Cerebellar cortex (tissue), 1 donor: ENCODE measurements at regions not wholly inside any gene's neighbourhood (a gene's known extent, or its start where the extent isn't known, plus 50 kb on each side); places are given as distances from the start of the nearest gene placed in this dataset.
A peak's percentile ranks its signal among the peaks of the same experiment; 100 is the strongest.

Source experiments
- DNase-seq: peaks from one replicate; pipeline ENCODE4 v3.0.0-alpha.2; 2015; ENCODE audit warnings: low spot score

DNA sequence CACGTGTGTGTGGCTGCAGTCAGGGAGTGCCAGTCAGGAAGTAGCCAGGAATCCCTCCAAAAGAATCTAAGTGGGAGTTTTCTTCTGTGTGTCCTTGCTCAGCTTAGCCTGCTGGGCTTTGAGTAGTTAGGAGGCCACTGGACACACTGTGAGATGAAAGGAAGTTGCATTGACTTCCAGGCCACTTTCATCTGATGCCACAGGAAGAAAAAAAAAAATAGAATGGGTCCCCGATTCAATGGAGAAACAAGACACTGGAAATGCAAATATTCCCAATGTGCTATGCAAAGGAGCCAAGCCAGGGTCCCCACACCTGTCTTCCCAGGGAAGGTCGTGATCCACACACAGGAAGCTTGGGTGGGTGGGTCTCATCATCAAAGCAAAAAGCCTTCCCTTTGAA lies 95.6 kb upstream of the E2F8 start:
- DNase-seq: no peak

DNA sequence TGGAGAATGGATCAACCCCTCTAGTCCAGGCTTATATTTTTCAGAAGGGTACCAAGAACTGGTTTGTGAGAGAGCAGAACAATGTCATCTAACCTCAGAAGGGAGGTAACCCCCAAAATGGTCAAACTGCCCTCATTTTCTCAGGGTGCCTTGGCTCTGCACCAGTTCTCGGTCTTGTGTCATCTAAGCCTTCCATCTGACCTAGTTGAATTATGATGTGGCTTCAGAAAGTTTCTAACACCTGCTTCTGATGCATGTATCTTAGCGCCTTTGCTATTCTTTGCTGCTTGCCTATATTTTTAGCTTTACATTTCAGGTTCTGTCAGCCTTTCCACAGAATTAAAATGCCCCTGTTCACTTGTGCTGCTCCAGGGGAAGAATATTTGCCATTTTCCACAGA lies 91.7 kb upstream of the E2F8 start:
- DNase-seq: no peak

DNA sequence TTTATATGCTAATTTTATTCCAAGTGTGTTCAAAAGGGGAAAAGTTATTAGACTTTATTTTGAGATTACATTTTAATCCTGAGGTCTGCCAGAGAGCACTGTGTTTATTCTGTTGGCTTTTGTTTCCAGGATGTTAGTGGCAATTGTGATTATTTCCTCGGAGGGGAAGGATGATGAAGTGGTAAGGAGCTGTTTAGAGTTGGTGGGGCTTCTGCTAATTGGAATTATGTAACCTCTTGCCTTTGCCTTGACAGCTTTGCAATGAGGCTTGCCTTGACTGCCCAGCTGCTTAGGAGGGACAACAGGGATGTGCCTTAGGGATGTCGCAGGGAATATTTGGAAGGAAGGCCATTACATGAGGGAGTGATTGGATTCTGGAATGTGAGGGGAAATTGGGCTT lies 89.7 kb upstream of the E2F8 start:
- no peak for DNase-seq

DNA sequence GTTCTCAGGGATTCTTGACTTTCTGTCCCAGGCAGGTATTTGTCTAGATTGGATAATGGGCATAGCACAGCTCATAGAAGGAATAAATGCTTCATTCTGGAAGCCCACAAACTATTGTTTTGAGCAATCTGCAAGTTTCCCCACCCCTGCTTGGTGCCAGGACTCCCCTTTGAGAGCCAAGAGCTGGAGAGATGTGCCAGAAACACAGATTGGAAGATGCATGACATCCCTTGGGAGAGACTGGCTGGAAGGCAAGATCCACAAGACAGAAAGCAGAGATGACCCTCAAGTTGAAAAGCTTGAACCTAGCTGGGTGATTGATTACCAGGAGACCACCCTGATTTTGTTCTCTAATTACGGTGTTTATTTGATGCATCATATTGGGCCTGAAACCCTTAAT lies 89.2 kb upstream of the E2F8 start:
- no peak for DNase-seq

DNA sequence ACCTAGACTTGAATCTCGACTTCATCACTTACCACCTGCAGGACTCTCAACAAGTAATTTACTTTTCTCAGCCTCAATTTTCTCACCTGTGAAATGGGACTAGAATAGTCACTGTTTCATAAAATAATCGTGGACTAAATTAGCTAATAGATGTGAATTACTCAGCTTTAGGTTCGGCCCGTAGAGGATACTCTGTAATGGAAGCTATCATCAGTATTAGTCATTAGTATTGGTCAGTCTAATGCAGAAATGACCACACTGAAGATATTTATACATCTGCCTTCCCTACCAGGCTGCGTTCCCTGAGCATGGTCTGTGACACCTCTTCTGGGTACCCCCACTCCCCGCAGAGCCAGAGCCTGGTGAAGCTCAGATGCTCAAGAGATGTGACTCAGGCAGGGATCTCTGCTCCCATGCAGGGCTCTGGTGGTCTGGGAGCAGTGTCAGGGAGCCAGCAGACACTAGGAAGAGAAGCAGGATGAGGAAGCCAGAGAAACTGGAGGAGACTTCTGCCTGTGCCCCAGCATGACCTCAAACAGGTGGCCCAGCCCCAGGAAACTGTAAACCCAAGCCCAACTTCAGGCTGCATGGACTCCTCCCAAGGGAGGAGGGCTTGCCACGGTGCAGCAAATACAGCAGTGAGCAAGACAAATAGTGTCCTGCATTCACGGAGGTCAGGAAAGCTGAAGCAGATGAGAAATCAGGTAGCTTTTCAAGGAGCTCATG lies 88.0 kb upstream of the E2F8 start:
- no peak for DNase-seq

DNA sequence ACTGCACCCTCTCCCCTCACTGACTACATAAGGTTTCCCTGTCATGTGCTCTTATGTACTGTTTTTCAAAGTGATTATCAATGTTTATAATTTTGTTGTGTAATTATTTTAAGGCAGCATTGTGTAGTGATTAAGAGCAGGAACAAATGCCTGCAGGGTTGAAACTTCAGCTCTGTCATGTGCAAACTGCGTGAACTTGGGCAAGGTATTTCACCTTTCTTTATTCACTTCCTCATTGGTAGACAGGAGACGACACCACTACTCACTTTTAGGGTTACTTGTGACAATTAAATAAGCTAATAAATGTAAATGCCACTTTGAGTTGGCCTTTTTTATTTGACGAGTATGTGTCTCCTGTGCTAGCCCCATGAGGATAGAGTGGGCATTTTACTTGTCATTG lies 86.5 kb upstream of the E2F8 start:
- DNase-seq: no peak

DNA sequence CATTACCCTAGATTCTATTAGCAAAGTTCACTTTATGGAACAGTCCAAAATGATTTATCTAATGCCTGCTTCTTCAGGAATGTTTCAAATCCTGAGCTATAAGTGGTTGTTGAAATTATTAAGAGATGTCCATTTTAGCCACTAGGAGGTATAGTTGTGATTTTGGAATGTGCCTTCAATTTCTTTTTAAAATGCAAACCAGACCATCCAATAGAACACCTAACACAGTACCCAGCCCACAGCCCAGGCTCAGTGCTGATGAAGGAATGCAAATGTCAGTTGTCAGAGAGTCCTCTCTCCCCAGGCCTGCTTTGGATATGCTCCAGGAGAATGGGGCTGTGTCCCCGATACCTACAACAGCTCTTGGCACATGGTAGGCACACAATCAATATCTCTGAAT lies 85.8 kb upstream of the E2F8 start:
- DNase-seq: no peak

DNA sequence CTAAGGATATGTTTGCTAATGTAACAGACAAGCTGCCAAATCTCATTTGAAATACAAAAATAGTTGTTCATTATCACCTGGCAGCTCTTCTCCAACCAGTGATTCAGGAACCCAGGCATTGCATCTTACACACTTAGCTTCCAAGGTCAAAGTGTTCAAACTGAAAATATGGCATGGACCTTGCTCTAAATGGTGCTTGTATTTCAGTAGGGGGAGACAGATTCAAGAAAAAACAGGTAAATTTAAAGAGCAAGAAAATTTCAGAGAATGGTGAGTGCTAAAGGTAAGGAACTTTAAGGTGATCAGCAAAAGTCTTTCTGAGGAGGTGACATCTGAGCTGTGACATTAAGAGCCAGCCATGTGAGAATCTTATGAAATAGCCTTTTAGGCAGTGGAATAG lies 82.8 kb upstream of the E2F8 start:
- no peak for DNase-seq

DNA sequence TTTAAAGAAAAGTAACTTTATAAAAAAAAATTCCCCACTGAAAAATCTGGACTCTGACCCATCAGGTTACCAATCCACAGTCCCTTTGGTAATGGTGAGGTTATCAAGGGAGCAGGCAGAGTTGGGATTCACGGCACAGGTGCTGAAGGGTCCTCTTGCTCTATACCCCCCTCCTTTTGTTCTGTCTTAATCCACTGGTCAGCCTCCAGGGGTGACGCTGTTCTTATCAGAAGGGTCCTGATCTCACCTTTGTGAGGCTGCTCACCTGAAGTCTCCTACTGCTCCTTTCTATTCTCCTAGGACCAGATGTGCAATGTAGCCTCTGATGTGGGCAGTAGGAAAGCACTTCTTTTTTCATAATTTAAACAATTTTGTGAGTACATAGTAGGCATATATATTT lies 80.6 kb upstream of the E2F8 start:
- no peak for DNase-seq

DNA sequence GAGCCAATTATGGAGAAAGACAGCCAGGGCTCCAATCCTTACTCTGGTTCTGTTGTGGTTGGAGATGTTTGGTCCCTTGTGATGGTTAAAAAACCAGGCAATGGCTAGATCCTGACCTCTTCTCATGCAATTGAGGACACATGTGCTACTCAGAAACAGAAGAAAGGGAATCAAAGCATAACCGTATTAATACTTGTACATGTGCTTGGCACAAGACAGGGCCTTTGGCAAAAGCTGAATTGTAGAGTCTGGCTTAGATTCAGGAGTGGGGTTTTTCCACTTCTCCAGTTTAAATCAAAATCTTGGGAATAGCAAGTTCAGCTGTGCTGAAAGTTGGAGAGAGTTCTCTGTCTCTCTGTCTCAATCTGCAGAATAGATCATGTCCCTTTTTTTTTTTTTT lies 80.1 kb upstream of the E2F8 start:
- no peak for DNase-seq

DNA sequence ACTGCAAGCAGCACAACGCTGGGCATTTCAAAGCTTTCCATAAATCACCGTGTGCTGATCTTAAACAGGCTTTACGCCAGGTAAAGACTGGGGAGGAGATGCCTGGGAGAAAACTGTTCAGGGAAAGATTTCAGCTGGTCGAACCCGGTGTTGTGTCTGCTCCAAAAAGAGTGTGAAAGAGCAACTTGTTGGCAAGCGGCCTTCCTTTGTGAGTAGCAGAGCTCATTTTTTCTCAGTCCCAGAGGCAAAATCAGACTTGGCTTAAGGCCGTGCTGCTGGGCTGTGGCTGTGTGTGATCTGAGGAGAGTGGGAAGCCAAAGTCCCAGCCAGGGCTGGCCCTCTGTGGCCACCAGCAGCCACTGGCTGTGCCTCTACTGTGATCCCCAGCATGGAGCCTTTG lies 75.7 kb upstream of the E2F8 start:
- peak; percentile 5 for DNase-seq

DNA sequence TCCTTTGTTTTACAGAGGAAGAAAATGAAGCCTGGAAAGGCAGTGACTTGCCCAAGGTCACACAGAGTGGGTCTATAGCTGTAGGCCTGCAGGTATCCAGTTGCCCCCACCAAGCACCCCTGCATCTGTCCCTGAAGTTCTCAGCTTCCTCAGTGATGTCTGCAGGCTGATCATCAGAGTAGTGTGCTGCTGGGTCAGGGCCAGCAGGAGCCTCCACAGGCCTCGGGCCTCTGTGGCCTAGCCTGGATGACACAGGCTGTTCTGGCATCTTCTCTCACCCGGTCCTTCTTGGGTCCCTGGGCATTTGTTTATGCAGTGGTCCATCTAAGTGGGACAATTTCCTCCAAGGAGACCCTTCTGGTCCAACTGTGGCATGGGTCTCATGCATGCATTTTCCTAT lies 74.8 kb upstream of the E2F8 start:
- DNase-seq: no peak

DNA sequence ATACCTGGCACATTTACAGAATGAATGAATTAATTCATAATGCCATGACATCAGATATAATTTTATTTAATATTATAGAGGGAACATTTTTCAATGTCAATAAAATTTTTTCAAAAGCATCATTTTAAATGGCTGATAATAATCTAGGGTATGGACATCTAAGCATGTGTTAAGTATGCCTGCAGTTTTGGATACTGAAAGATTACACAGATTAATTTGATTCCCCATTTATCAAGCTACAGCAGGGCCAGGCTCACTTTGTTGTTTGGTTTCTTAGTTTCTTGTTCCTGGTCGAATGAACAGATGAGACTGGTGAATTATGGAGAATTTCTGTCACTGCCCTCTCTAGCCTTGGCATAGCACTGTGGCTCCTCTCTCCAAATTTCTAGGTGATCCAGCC lies 72.4 kb upstream of the E2F8 start:
- no peak for DNase-seq

DNA sequence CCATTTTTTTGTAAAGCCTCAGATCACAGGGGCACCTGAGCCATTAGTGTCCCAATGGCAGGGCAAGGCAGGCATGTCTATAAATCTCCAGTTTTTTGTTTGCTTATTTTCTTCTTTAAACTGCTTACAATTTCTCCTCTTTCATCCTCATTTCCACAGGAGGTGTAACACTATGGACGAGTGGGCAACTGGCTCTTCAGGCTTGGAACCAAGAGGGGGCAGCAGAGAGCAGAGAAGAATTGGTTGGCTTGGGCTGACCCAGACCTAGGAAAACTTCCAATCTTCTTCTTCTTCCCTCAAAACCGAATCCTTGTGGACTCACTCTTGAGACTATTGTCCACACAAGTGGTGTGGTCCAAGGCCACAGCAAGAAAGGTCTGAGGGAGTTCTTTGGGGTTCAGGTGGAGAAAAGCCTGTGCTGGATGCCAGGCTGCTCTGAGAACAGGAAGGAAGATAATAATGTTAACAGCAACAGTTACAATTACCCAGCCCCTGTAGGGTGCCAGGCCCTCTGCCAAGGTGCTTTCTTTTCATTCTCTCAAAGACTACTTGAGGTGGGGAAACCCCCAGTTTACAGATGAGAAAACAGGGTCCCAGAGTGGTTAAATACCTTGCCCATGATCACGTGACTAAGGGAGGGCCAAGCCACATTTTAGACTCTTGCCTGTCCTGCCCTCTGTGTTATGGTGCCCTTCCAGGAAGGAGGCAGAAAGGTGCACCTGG lies 70.7 kb upstream of the E2F8 start:
- peak; percentile 58 for DNase-seq

DNA sequence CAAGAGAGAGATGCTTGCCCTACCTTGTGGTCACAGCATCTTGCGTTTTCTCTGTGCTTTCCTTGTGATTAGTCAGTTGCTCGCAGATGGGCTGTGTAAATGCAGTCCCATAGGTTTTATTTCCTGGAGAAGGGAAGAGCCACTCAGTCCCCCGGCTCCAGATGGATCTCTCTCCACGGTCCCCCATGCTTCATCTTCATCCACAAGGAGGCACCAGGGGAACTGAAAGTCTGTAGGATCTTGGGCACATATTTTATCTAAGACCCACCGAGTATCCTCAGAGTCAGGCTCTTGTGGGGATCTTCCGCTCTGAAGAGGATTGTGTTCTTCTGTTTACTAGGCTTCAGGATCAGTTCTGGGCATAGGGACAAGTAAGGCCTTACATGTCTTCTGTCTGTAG lies 66.8 kb upstream of the E2F8 start:
- no peak for DNase-seq

DNA sequence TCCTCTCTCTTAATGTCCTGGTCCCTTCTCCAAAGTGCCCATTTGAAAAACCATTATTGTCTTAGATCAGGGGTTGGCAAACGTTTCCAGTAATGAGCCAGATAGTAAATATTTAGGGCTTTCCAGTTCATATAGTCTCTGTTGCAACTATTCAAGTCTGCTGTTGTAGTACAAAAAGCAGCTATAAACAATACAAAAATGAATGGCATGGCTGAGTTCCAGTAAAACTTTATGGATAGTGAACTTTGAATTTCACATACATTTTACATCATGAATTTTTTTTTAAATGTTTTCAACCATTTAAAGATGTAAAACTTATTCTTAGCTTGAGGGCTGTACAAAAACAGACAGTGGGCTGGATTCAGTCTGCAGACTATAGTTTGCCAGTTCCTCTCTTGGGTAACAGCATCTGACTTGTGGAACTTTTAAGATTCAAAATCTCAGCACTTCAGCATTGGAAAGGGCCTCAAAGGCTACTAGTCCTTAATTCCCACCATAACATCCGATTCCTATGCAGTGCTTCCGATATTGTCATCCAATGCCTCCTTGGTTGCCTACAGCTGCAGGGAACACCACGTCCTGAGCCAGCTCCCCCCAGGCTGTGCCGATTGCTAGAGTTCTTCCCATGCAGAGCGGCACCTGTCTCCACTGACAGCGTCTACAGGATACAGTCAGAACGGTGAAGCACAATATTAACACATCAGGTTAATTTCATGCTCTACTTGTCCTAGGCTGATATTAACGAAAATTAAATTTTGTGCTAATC lies 65.6 kb upstream of the E2F8 start:
- DNase-seq: peak; percentile 10

DNA sequence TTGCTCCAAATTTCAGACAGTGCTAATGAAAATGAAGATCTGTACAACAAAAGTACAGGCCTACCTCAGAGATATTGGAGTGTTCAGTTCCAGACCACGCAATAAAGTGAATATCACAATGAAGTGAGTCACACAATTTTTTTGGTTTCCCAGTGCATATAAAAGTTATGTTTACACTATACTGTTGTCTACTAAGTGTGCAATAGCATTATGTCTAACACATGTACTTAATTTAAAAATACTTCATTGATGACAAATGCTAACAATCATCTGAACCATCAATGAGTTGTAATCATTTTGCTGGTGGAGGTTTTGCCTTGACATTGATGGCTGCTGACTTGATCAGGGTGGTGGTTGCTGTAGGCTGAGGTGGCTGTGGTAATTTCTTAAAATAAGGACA lies 60.6 kb upstream of the E2F8 start:
- DNase-seq: no peak

DNA sequence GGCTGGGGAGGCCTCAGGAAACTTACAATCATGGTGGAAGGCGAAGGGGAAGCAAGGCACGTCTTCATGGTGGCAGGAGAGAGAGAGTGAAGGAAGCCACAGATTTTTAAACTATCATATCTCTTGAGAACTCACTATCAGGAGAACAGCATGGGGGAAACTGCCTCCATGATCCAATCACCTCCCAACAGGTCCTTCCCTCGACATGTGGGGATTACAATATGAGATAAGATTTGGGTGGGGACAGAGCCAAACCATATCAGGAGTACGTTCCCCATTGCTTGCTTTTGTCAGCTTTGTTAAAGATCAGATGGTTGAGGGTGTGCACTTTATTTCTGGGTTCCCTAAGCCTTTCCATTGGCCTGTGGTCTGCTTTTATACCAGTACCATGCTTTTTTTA lies 53.7 kb upstream of the E2F8 start:
- DNase-seq: no peak

DNA sequence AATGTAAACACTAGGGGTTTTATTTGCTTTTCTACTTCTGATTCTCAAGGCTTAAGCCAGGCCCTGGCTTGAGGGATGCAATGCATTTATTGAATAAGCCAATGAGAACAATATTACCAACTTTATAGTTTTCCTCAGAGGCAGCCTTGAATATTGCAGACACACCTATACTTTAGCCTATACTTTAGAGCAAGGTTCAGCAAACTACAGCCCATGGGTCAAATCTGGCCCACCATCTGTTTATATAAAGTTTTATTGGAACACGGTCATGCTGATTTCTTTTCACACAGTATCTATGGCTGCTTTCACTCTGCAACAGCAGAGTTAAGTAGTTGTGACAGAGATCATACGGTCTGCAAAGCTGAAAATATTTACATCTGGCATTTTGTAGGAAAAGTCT lies 50.3 kb upstream of the E2F8 start:
- DNase-seq: no peak
